VCaP (cell line): ENCODE measurements at regions not wholly inside any gene's neighbourhood (a gene's known extent, or its start where the extent isn't known, plus 50 kb on each side); places are given as distances from the start of the nearest gene placed in this dataset.

Source experiments
- H3K27ac ChIP-seq: fragments of 450-650 bp; 2 replicates; pipeline ENCODE4 v1.5.1; 2017
- TF ChIP-seq, protein P1 (sequence below): fragments of 450-650 bp; conservative IDR thresholded peaks from 2 replicates; pipeline ENCODE4 v1.5.1; 2017; ENCODE audit warnings: mild to moderate bottlenecking, moderate library complexity

- TF ChIP-seq, protein P1, sequence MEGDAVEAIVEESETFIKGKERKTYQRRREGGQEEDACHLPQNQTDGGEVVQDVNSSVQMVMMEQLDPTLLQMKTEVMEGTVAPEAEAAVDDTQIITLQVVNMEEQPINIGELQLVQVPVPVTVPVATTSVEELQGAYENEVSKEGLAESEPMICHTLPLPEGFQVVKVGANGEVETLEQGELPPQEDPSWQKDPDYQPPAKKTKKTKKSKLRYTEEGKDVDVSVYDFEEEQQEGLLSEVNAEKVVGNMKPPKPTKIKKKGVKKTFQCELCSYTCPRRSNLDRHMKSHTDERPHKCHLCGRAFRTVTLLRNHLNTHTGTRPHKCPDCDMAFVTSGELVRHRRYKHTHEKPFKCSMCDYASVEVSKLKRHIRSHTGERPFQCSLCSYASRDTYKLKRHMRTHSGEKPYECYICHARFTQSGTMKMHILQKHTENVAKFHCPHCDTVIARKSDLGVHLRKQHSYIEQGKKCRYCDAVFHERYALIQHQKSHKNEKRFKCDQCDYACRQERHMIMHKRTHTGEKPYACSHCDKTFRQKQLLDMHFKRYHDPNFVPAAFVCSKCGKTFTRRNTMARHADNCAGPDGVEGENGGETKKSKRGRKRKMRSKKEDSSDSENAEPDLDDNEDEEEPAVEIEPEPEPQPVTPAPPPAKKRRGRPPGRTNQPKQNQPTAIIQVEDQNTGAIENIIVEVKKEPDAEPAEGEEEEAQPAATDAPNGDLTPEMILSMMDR = no peak
- H3K27ac ChIP-seq = peak overlapping the region; percentile 45
These were observed 252.4 kb downstream of the HDGFL1 start for GRCh38 chr6:22821664-22822320.

DNA sequence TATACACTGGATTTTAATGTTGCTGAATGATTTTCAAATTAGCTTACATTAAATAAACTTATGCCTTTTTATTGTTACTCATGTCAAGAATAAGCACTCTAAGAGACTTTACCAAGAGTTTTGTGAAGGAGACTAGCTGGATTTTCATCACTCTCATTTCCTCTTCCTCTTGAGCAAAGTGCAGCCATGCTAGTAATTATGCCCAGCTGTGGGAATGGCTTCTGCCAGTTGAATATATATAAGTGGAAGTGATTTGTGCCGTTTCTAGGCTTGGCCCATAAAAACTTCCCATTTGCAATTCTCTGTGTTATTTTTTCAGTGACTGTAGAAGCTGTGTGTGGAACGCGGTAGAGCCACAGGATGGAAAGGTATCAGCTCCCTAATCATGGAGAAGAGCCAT lies 255.8 kb downstream of the HDGFL1 start:
- TF ChIP-seq, protein P1 = no peak
- no peak overlapping the region for H3K27ac ChIP-seq

- no peak overlapping the region; the same call in 1 of the 2 replicates for H3K27ac ChIP-seq
These were observed 257.6 kb downstream of the HDGFL1 start for GRCh38 chr6:22826961-22827360.

GRCh38 chr6:22827760-22828159 lies 258.4 kb downstream of the HDGFL1 start:
- H3K27ac ChIP-seq = peak overlapping the region; percentile 51
- TF ChIP-seq, protein P1 = no peak

More at GRCh38 chr6:22826961-22827360, 257.6 kb downstream of the HDGFL1 start:
- TF ChIP-seq, protein P1 = no peak

- H3K27ac ChIP-seq = peak overlapping the region; percentile 51
- TF ChIP-seq, protein P1 = peak; percentile 95
These were observed 259.1 kb downstream of the HDGFL1 start for GRCh38 chr6:22828179-22829062.

GRCh38 chr6:22829070-22829469 lies 259.7 kb downstream of the HDGFL1 start:
- TF ChIP-seq, protein P1 = no peak
- H3K27ac ChIP-seq = peak overlapping the region; percentile 51

DNA sequence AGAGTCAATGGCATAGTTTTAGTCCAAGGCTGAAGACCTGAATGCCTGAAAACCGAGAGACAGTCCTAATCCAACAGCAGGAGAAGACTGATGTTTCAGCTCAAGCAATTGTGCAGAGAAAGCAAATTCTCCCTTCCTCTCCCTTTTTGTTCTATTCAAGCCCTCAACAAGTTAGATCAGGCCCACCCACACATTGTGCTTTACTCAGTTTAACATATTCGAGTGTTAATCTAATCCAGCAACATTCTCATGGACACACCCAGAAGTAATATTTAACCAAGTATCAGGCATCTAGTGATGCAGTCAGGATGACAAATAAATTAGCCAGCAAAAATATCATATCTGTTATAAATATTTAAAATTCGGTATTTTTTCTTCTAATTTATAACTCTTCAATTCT lies 261.1 kb downstream of the HDGFL1 start:
- H3K27ac ChIP-seq = no peak overlapping the region
- TF ChIP-seq, protein P1 = no peak
